ES-I3 (cell line): ENCODE measurements at regions not wholly inside any gene's neighbourhood (a gene's known extent, or its start where the extent isn't known, plus 50 kb on each side); places are given as distances from the start of the nearest gene placed in this dataset.
"Not testable (repeated sequence)": the region's sequence is repeated elsewhere in the genome, so short reads cannot be mapped to it uniquely, and the experiment has no call there.

ENCODE experiments used
- H3K36me3 ChIP-seq: 2 replicates; pipeline ENCODE4 v1.6.1; 2013; ENCODE audit warnings: mild to moderate bottlenecking, low read length, control low read depth, moderate library complexity; ENCODE audit not compliant: insufficient read depth
- H3K4me1 ChIP-seq: 2 replicates; pipeline ENCODE4 v1.6.1; 2013; ENCODE audit warnings: mild to moderate bottlenecking, control low read depth, low read length; ENCODE audit not compliant: insufficient read depth
- H3K9ac ChIP-seq: 2 replicates; pipeline ENCODE4 v1.6.1; 2013; ENCODE audit warnings: low read depth, mild to moderate bottlenecking, low read length, moderate library complexity
- H3K9me3 ChIP-seq: 2 replicates; pipeline ENCODE4 v1.6.1; 2013; ENCODE audit warnings: mild to moderate bottlenecking, low read length, moderate library complexity; ENCODE audit not compliant: control insufficient read depth, insufficient read depth

- no peak overlapping the region for H3K9ac ChIP-seq
- no peaks in the 10 kb centered on the region for H3K36me3 ChIP-seq
- H3K4me1 ChIP-seq = no peaks in the 10 kb centered on the region
- no peaks in the 10 kb centered on the region for H3K9me3 ChIP-seq
Measured at GRCh38 chr9:100803956-100804355, 224.6 kb upstream of the PLPPR1 start.

GRCh38 chr9:100811643-100812042 lies 216.9 kb upstream of the PLPPR1 start:
- no peaks in the 10 kb centered on the region; the same call in 1 of the 2 replicates for H3K9me3 ChIP-seq
- no peak overlapping the region for H3K9ac ChIP-seq
- H3K4me1 ChIP-seq = no peaks in the 10 kb centered on the region
- no peaks in the 10 kb centered on the region for H3K36me3 ChIP-seq

GRCh38 chr9:100813871-100814270 lies 214.7 kb upstream of the PLPPR1 start:
- no peaks in the 10 kb centered on the region; the same call in 1 of the 2 replicates for H3K9me3 ChIP-seq
- H3K9ac ChIP-seq = no peak overlapping the region
- no peaks in the 10 kb centered on the region for H3K36me3 ChIP-seq
- H3K4me1 ChIP-seq = no peaks in the 10 kb centered on the region

GRCh38 chr9:100819980-100820379 lies 208.5 kb upstream of the PLPPR1 start:
- H3K36me3 ChIP-seq = no peaks in the 10 kb centered on the region
- H3K9me3 ChIP-seq = no peaks in the 10 kb centered on the region; the same call in 1 of the 2 replicates
- H3K4me1 ChIP-seq = no peaks in the 10 kb centered on the region
- H3K9ac ChIP-seq = no peak overlapping the region

GRCh38 chr9:100833035-100833434 lies 195.5 kb upstream of the PLPPR1 start:
- not testable (repeated sequence) for H3K36me3 ChIP-seq, H3K9me3 ChIP-seq, H3K4me1 ChIP-seq, H3K9ac ChIP-seq

GRCh38 chr9:100838857-100839256 lies 189.7 kb upstream of the PLPPR1 start:
- no peaks in the 10 kb centered on the region for H3K36me3 ChIP-seq
- no peaks in the 10 kb centered on the region for H3K9me3 ChIP-seq
- H3K9ac ChIP-seq = no peak overlapping the region
- no peaks in the 10 kb centered on the region for H3K4me1 ChIP-seq

GRCh38 chr9:100848726-100849125 lies 179.8 kb upstream of the PLPPR1 start:
- H3K9me3 ChIP-seq = no peaks in the 10 kb centered on the region
- no peaks in the 10 kb centered on the region for H3K4me1 ChIP-seq
- no peak overlapping the region for H3K9ac ChIP-seq
- no peaks in the 10 kb centered on the region for H3K36me3 ChIP-seq

- H3K9me3 ChIP-seq = no peaks in the 10 kb centered on the region
- H3K36me3 ChIP-seq = no peaks in the 10 kb centered on the region
- H3K4me1 ChIP-seq = no peaks in the 10 kb centered on the region
- no peak overlapping the region for H3K9ac ChIP-seq
Measured at GRCh38 chr9:100852088-100852487, 176.4 kb upstream of the PLPPR1 start.

- H3K4me1 ChIP-seq = no peaks in the 10 kb centered on the region
- no peaks in the 10 kb centered on the region for H3K9me3 ChIP-seq
- H3K36me3 ChIP-seq = no peaks in the 10 kb centered on the region
- H3K9ac ChIP-seq = no peak overlapping the region
Measured at GRCh38 chr9:100856238-100856637, 172.3 kb upstream of the PLPPR1 start.

GRCh38 chr9:100865111-100865510 lies 163.4 kb upstream of the PLPPR1 start:
- Histone ChIP-seq H3K9me3 (no peaks in the 10 kb centered on the region; the same call in 1 of the 2 replicates), H3K9ac (no peak overlapping the region), H3K4me1 (0 out of 2 replicates have a peak, but pooled peaks cover 4% of the 10 kb centered on the region), H3K36me3 (0 out of 2 replicates have a peak, but pooled peaks cover 2% of the 10 kb centered on the region)

GRCh38 chr9:100865648-100866047 lies 162.9 kb upstream of the PLPPR1 start:
- Histone ChIP-seq H3K36me3 (0 out of 2 replicates have a peak, but pooled peaks cover 2% of the 10 kb centered on the region), H3K9me3 (no peaks in the 10 kb centered on the region; the same call in 1 of the 2 replicates), H3K4me1 (0 out of 2 replicates have a peak, but pooled peaks cover 4% of the 10 kb centered on the region), H3K9ac (no peak overlapping the region)

GRCh38 chr9:100869326-100869725 lies 159.2 kb upstream of the PLPPR1 start:
- H3K4me1 ChIP-seq = 0 out of 2 replicates have a peak, but pooled peaks cover 4% of the 10 kb centered on the region
- no peaks in the 10 kb centered on the region; the same call in 1 of the 2 replicates for H3K9me3 ChIP-seq
- H3K9ac ChIP-seq = no peak overlapping the region
- H3K36me3 ChIP-seq = 0 out of 2 replicates have a peak, but pooled peaks cover 2% of the 10 kb centered on the region

GRCh38 chr9:100879884-100880283 lies 148.6 kb upstream of the PLPPR1 start:
- H3K9me3 ChIP-seq = no peaks in the 10 kb centered on the region
- no peaks in the 10 kb centered on the region for H3K4me1 ChIP-seq
- H3K36me3 ChIP-seq = no peaks in the 10 kb centered on the region
- H3K9ac ChIP-seq = no peak overlapping the region

GRCh38 chr9:100880284-100880683 lies 148.2 kb upstream of the PLPPR1 start:
- H3K4me1 ChIP-seq = no peaks in the 10 kb centered on the region
- H3K36me3 ChIP-seq = no peaks in the 10 kb centered on the region
- H3K9me3 ChIP-seq = no peaks in the 10 kb centered on the region
- H3K9ac ChIP-seq = no peak overlapping the region

- H3K4me1 ChIP-seq = no peaks in the 10 kb centered on the region
- H3K9me3 ChIP-seq = no peaks in the 10 kb centered on the region
- no peak overlapping the region for H3K9ac ChIP-seq
- no peaks in the 10 kb centered on the region for H3K36me3 ChIP-seq
Measured at GRCh38 chr9:100884518-100884917, 144.0 kb upstream of the PLPPR1 start.

- Histone ChIP-seq H3K4me1 (no peaks in the 10 kb centered on the region), H3K9me3 (no peaks in the 10 kb centered on the region), H3K9ac (no peak overlapping the region), H3K36me3 (no peaks in the 10 kb centered on the region)
Measured at GRCh38 chr9:100890321-100890720, 138.2 kb upstream of the PLPPR1 start.
